SK-N-SH treated with all-trans-retinoic acid at 6 μM for 48 hours (cell line): ENCODE measurements at regions not wholly inside any gene's neighbourhood (a gene's known extent, or its start where the extent isn't known, plus 50 kb on each side); places are given as distances from the start of the nearest gene placed in this dataset.

Experiments used
- CSDC2 ChIP-seq: fragments of 250-450 bp; sonication (Bioruptor Pico); IDR thresholded peaks from 2 replicates; pipeline ENCODE4 v1.5.0; 2020; ENCODE audit warnings: mild to moderate bottlenecking, moderate library complexity
- ESRRG ChIP-seq: fragments of 250-450 bp; sonication (Bioruptor Pico); IDR thresholded peaks from 2 replicates; pipeline ENCODE4 v1.6.1; 2021; ENCODE audit warnings: mild to moderate bottlenecking
- ISL1 ChIP-seq: fragments of 250-450 bp; sonication (Bioruptor Pico); IDR thresholded peaks from 2 replicates; pipeline ENCODE4 v2.1.2; 2022; ENCODE audit warnings: mild to moderate bottlenecking, moderate library complexity
- TOX ChIP-seq: fragments of 250-450 bp; sonication (Bioruptor Pico); IDR thresholded peaks from 2 replicates; pipeline ENCODE4 v1.8.0; 2021; ENCODE audit warnings: mild to moderate bottlenecking, moderate library complexity, borderline replicate concordance
- ZFP3 ChIP-seq: fragments of 250-450 bp; sonication (Bioruptor Pico); IDR thresholded peaks from 2 replicates; pipeline ENCODE4 v1.5.0; 2020; ENCODE audit warnings: mild to moderate bottlenecking, moderate library complexity
- ZFP30 ChIP-seq: fragments of 450-650 bp; formaldehyde crosslinking; IDR thresholded peaks from 2 replicates; pipeline ENCODE4 v1.5.0; 2022; ENCODE audit warnings: mild to moderate bottlenecking, moderate library complexity
- ZNF565 ChIP-seq: fragments of 450-650 bp; formaldehyde crosslinking; conservative IDR thresholded peaks from 2 replicates; pipeline ENCODE4 v1.5.0; 2020; ENCODE audit warnings: low read depth, mild to moderate bottlenecking, moderate library complexity
- TF ChIP-seq, protein P1 (sequence below): fragments of 250-450 bp; sonication (Bioruptor Pico); IDR thresholded peaks from 2 replicates; pipeline ENCODE4 v1.5.1; 2020; ENCODE audit warnings: low read depth, mild to moderate bottlenecking, moderate library complexity
- TF ChIP-seq, protein P2 (sequence below): fragments of 250-450 bp; sonication (Bioruptor Pico); IDR thresholded peaks from 2 replicates; pipeline ENCODE4 v1.5.0; 2020; ENCODE audit warnings: mild to moderate bottlenecking, moderate library complexity
- TF ChIP-seq, protein P3 (sequence below): fragments of 250-450 bp; sonication (Bioruptor Pico); IDR thresholded peaks from 2 replicates; pipeline ENCODE4 v1.8.0; 2020; ENCODE audit warnings: mild to moderate bottlenecking, moderate library complexity, borderline replicate concordance
- TF ChIP-seq, protein P4 (sequence below): fragments of 250-450 bp; sonication (Bioruptor Pico); IDR thresholded peaks from 2 replicates; pipeline ENCODE4 v1.8.0; 2021; ENCODE audit warnings: low read depth, mild to moderate bottlenecking, moderate library complexity, borderline replicate concordance

DNA sequence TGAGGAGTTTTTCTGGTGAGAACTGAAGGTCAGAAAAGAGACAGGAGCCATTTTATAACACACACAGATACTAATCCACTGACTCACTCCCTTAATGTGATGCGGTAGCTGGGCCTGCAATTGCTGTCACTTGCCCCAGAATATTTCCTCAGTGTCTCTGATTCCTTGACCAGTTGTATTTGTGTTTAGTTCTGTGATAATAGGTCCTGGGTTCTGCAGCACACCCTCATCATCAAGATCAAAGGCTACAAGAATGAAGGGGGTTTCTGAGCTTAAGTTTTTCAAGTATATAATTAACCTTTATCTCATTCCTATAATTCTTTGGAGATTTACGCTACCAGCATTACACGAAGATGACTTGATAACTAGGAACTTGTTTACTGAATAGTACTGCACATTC is 576.5 kb upstream of the CPXCR1 start:
- TF ChIP-seq ZFP30 (CRISPR knock-in tag): no peak
- no peak for TF ChIP-seq CSDC2
- TF ChIP-seq, protein P1, sequence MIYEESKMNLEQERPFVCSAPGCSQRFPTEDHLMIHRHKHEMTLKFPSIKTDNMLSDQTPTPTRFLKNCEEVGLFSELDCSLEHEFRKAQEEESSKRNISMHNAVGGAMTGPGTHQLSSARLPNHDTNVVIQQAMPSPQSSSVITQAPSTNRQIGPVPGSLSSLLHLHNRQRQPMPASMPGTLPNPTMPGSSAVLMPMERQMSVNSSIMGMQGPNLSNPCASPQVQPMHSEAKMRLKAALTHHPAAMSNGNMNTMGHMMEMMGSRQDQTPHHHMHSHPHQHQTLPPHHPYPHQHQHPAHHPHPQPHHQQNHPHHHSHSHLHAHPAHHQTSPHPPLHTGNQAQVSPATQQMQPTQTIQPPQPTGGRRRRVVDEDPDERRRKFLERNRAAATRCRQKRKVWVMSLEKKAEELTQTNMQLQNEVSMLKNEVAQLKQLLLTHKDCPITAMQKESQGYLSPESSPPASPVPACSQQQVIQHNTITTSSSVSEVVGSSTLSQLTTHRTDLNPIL (CRISPR knock-in tag): no peak
- TF ChIP-seq, protein P2, sequence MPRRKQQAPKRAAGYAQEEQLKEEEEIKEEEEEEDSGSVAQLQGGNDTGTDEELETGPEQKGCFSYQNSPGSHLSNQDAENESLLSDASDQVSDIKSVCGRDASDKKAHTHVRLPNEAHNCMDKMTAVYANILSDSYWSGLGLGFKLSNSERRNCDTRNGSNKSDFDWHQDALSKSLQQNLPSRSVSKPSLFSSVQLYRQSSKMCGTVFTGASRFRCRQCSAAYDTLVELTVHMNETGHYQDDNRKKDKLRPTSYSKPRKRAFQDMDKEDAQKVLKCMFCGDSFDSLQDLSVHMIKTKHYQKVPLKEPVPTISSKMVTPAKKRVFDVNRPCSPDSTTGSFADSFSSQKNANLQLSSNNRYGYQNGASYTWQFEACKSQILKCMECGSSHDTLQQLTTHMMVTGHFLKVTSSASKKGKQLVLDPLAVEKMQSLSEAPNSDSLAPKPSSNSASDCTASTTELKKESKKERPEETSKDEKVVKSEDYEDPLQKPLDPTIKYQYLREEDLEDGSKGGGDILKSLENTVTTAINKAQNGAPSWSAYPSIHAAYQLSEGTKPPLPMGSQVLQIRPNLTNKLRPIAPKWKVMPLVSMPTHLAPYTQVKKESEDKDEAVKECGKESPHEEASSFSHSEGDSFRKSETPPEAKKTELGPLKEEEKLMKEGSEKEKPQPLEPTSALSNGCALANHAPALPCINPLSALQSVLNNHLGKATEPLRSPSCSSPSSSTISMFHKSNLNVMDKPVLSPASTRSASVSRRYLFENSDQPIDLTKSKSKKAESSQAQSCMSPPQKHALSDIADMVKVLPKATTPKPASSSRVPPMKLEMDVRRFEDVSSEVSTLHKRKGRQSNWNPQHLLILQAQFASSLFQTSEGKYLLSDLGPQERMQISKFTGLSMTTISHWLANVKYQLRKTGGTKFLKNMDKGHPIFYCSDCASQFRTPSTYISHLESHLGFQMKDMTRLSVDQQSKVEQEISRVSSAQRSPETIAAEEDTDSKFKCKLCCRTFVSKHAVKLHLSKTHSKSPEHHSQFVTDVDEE: no peak
- TF ChIP-seq, protein P3, sequence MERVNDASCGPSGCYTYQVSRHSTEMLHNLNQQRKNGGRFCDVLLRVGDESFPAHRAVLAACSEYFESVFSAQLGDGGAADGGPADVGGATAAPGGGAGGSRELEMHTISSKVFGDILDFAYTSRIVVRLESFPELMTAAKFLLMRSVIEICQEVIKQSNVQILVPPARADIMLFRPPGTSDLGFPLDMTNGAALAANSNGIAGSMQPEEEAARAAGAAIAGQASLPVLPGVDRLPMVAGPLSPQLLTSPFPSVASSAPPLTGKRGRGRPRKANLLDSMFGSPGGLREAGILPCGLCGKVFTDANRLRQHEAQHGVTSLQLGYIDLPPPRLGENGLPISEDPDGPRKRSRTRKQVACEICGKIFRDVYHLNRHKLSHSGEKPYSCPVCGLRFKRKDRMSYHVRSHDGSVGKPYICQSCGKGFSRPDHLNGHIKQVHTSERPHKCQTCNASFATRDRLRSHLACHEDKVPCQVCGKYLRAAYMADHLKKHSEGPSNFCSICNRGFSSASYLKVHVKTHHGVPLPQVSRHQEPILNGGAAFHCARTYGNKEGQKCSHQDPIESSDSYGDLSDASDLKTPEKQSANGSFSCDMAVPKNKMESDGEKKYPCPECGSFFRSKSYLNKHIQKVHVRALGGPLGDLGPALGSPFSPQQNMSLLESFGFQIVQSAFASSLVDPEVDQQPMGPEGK (CRISPR knock-in tag): no peak
- TF ChIP-seq ESRRG (CRISPR knock-in tag): no peak
- no peak for TF ChIP-seq ZFP3 (CRISPR knock-in tag)
- TF ChIP-seq TOX (CRISPR knock-in tag): no peak
- TF ChIP-seq, protein P4, sequence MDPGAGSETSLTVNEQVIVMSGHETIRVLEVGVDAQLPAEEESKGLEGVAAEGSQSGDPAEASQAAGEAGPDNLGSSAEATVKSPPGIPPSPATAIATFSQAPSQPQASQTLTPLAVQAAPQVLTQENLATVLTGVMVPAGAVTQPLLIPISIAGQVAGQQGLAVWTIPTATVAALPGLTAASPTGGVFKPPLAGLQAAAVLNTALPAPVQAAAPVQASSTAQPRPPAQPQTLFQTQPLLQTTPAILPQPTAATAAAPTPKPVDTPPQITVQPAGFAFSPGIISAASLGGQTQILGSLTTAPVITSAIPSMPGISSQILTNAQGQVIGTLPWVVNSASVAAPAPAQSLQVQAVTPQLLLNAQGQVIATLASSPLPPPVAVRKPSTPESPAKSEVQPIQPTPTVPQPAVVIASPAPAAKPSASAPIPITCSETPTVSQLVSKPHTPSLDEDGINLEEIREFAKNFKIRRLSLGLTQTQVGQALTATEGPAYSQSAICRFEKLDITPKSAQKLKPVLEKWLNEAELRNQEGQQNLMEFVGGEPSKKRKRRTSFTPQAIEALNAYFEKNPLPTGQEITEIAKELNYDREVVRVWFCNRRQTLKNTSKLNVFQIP (CRISPR knock-in tag): no peak
- TF ChIP-seq ZNF565: no peak
- TF ChIP-seq ISL1 (CRISPR knock-in tag): no peak
